ENCODE measurements at regions not wholly inside any gene's neighbourhood (a gene's known extent, or its start where the extent isn't known, plus 50 kb on each side); places are given as distances from the start of the nearest gene placed in this dataset.

- DNase-seq (ENCODE audit: low read depth): no peak
Measured at GRCh38 chrX:122771933-122772332, 412.1 kb upstream of the GRIA3 start.

GRCh38 chrX:122777766-122778165, 406.3 kb upstream of the GRIA3 start:
- no peak for DNase-seq (ENCODE audit: low read depth)

GRCh38 chrX:122783918-122784317, 400.2 kb upstream of the GRIA3 start:
- no peak for DNase-seq (ENCODE audit: low read depth)

GRCh38 chrX:122787231-122787630, 396.8 kb upstream of the GRIA3 start:
- no peak for DNase-seq (ENCODE audit: low read depth)

GRCh38 chrX:122788216-122788615, 395.9 kb upstream of the GRIA3 start:
- DNase-seq (ENCODE audit: low read depth): no peak

- no peak for DNase-seq (ENCODE audit: low read depth)
Measured at GRCh38 chrX:122790376-122791095, 393.5 kb upstream of the GRIA3 start.

- DNase-seq (ENCODE audit: low read depth): no peak
Measured at GRCh38 chrX:122813876-122814275, 370.2 kb upstream of the GRIA3 start.

- DNase-seq (ENCODE audit: low read depth): no peak
Measured at GRCh38 chrX:122816288-122816687, 367.8 kb upstream of the GRIA3 start.

- DNase-seq (ENCODE audit: low read depth): no peak
Measured at GRCh38 chrX:122817321-122817955, 366.6 kb upstream of the GRIA3 start.

- no peak for DNase-seq (ENCODE audit: low read depth)
Measured at GRCh38 chrX:122818068-122818467, 366.0 kb upstream of the GRIA3 start.

GRCh38 chrX:122833230-122833629, 350.8 kb upstream of the GRIA3 start:
- no peak for DNase-seq (ENCODE audit: low read depth)

GRCh38 chrX:122835886-122836285, 348.2 kb upstream of the GRIA3 start:
- no peak for DNase-seq (ENCODE audit: low read depth)

- no peak for DNase-seq (ENCODE audit: low read depth)
Measured at GRCh38 chrX:122850326-122850725, 333.8 kb upstream of the GRIA3 start.

- no peak for DNase-seq (ENCODE audit: low read depth)
Measured at GRCh38 chrX:122856205-122856604, 327.9 kb upstream of the GRIA3 start.

GRCh38 chrX:122857734-122858133, 326.3 kb upstream of the GRIA3 start:
- no peak for DNase-seq (ENCODE audit: low read depth)

GRCh38 chrX:122863067-122863466, 321.0 kb upstream of the GRIA3 start:
- DNase-seq (ENCODE audit: low read depth): no peak

GRCh38 chrX:122866532-122866931, 317.5 kb upstream of the GRIA3 start:
- peak; percentile 70 for DNase-seq (ENCODE audit: low read depth)

GRCh38 chrX:122868631-122869030, 315.4 kb upstream of the GRIA3 start:
- no peak for DNase-seq (ENCODE audit: low read depth)

GRCh38 chrX:122869171-122869570, 314.9 kb upstream of the GRIA3 start:
- DNase-seq (ENCODE audit: low read depth): no peak

- DNase-seq (ENCODE audit: low read depth): no peak
Measured at GRCh38 chrX:122878269-122878668, 305.8 kb upstream of the GRIA3 start.

GRCh38 chrX:122880952-122881351, 303.1 kb upstream of the GRIA3 start:
- no peak for DNase-seq (ENCODE audit: low read depth)

- DNase-seq (ENCODE audit: low read depth): no peak
Measured at GRCh38 chrX:122890729-122891128, 293.3 kb upstream of the GRIA3 start.

GRCh38 chrX:122906726-122907125, 277.4 kb upstream of the GRIA3 start:
- DNase-seq (ENCODE audit: low read depth): no peak

- no peak for DNase-seq (ENCODE audit: low read depth)
Measured at GRCh38 chrX:122907375-122907774, 276.7 kb upstream of the GRIA3 start.

Data from non-pigmented ciliary epithelial cell (primary cell).